ENCODE measurements at regions not wholly inside any gene's neighbourhood (a gene's known extent, or its start where the extent isn't known, plus 50 kb on each side); places are given as distances from the start of the nearest gene placed in this dataset.

DNA sequence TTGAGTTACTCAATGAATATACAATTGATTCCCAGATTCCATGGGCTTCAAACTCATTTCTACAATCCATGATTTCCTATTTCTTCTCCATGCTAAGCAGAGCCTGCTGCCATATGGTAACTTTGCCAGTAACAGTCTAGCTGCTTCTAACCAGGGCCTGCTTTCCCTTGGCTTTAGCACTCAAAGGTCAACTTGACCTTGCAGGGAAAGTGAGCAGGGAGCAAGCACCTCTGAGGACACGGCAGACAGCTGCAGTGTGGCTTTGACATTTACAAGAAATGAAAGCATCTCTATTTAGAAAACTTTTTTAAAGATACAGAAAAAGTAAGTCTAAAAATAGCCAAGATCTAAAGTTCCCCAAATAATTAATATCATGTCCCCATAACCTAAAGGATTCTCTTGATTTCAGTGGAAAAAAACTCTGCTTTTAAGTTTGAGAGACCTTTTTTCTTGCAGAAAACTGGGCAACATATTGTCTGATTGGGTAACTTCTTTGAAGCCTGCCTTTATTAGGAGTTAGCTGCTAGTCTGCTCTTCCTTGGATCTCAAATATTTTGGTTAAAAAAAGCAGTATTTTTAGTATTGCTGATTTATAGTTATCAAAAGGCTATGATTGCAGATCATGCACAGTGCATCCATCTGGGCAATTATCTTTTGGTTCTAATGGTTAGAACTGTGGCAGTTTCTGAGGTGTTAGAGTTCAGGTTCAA is 257.9 kb downstream of the AHR start:
- Histone ChIP-seq H3K79me2 (no peaks in the 10 kb centered on the region), H3K9me3 (ENCODE audit: control insufficient read depth, low read length) (no peaks in the 10 kb centered on the region), H3K27me3 (ENCODE audit: control insufficient read depth, insufficient read depth, low read length) (no peaks in the 10 kb centered on the region), H2AFZ (no peak overlapping the region), H3K9ac (no peak overlapping the region), H3K36me3 (ENCODE audit: control insufficient read depth, insufficient read depth, low read length) (no peaks in the 10 kb centered on the region), H3K4me1 (no peaks in the 10 kb centered on the region), H3K4me2 (ENCODE audit: low read length) (no peak overlapping the region), H3K4me3 (ENCODE audit: low read depth, low read length) (no peak overlapping the region), H3K27ac (no peak overlapping the region)
- TF ChIP-seq, protein P1, sequence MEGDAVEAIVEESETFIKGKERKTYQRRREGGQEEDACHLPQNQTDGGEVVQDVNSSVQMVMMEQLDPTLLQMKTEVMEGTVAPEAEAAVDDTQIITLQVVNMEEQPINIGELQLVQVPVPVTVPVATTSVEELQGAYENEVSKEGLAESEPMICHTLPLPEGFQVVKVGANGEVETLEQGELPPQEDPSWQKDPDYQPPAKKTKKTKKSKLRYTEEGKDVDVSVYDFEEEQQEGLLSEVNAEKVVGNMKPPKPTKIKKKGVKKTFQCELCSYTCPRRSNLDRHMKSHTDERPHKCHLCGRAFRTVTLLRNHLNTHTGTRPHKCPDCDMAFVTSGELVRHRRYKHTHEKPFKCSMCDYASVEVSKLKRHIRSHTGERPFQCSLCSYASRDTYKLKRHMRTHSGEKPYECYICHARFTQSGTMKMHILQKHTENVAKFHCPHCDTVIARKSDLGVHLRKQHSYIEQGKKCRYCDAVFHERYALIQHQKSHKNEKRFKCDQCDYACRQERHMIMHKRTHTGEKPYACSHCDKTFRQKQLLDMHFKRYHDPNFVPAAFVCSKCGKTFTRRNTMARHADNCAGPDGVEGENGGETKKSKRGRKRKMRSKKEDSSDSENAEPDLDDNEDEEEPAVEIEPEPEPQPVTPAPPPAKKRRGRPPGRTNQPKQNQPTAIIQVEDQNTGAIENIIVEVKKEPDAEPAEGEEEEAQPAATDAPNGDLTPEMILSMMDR (IDR thresholded peaks at IDR 0.05): no peak

DNA sequence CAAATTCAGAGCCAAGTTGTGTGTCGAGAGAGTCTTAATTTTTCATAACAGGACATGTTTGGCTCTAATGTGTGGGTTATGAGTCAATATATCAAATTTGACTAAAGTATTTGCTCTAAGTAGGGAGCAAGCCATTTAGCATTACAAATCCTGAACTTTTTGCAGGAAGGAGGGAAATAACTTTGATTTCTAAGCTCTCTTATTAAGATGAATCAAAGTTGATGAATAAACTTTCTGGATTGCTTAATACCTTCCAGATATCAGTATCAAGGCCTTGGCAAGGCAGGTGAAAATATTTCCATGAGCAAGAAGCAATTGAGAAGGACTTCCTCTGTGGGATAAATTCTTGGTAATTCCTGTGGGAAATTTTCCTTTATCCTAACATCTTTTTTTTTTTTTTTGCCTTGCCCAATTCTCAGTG is 258.8 kb downstream of the AHR start:
- Histone ChIP-seq H3K4me2 (ENCODE audit: low read length) (no peak overlapping the region), H3K4me1 (no peaks in the 10 kb centered on the region), H3K27ac (no peak overlapping the region), H3K4me3 (ENCODE audit: low read depth, low read length) (no peak overlapping the region), H3K27me3 (ENCODE audit: control insufficient read depth, insufficient read depth, low read length) (no peaks in the 10 kb centered on the region), H3K9me3 (ENCODE audit: control insufficient read depth, low read length) (no peaks in the 10 kb centered on the region), H3K9ac (no peak overlapping the region), H3K36me3 (ENCODE audit: control insufficient read depth, insufficient read depth, low read length) (no peaks in the 10 kb centered on the region), H2AFZ (no peak overlapping the region), H3K79me2 (no peaks in the 10 kb centered on the region)
- TF ChIP-seq, protein P1 (IDR thresholded peaks at IDR 0.05): no peak

DNA sequence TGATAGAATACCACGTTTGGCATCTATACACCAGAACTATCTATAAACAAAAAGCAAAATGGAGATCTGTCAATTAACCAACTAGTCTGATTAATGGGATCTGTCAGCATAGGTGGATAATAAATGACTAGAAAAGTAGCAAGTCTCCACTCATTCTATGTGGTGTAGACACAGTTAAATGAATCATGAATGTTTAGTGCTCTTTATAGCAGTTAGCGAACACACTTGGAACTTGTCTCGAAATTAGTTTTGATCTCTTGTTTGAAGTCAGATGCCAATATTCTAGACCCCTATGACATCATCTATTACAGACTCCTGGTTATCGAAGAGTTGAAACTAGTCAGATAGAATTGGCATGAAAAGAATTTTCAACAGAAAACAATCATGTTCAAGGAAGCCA is 259.7 kb downstream of the AHR start:
- Histone ChIP-seq H3K9me3 (ENCODE audit: control insufficient read depth, low read length) (no peaks in the 10 kb centered on the region), H3K36me3 (ENCODE audit: control insufficient read depth, insufficient read depth, low read length) (no peaks in the 10 kb centered on the region), H2AFZ (no peak overlapping the region), H3K4me2 (ENCODE audit: low read length) (no peak overlapping the region), H3K4me3 (ENCODE audit: low read depth, low read length) (no peak overlapping the region), H3K79me2 (no peaks in the 10 kb centered on the region), H3K4me1 (no peaks in the 10 kb centered on the region), H3K27me3 (ENCODE audit: control insufficient read depth, insufficient read depth, low read length) (no peaks in the 10 kb centered on the region), H3K9ac (no peak overlapping the region), H3K27ac (no peak overlapping the region)
- TF ChIP-seq, protein P1 (IDR thresholded peaks at IDR 0.05): no peak

GRCh38 chr7:17558558-17559332 is 260.3 kb downstream of the AHR start:
- no peaks in the 10 kb centered on the region for H3K9me3 ChIP-seq (ENCODE audit: control insufficient read depth, low read length)
- H3K27ac ChIP-seq: no peak overlapping the region
- H3K27me3 ChIP-seq (ENCODE audit: control insufficient read depth, insufficient read depth, low read length): no peaks in the 10 kb centered on the region
- H2AFZ ChIP-seq: no peak overlapping the region
- no peak overlapping the region for H3K4me2 ChIP-seq (ENCODE audit: low read length)
- H3K9ac ChIP-seq: no peak overlapping the region
- TF ChIP-seq, protein P1 (IDR thresholded peaks at IDR 0.05): no peak
- no peaks in the 10 kb centered on the region for H3K36me3 ChIP-seq (ENCODE audit: control insufficient read depth, insufficient read depth, low read length)
- no peak overlapping the region for H3K4me3 ChIP-seq (ENCODE audit: low read depth, low read length)
- H3K79me2 ChIP-seq: no peaks in the 10 kb centered on the region
- H3K4me1 ChIP-seq: no peaks in the 10 kb centered on the region
